ENCODE measurements at regions not wholly inside any gene's neighbourhood (a gene's known extent, or its start where the extent isn't known, plus 50 kb on each side); places are given as distances from the start of the nearest gene placed in this dataset.

DNA sequence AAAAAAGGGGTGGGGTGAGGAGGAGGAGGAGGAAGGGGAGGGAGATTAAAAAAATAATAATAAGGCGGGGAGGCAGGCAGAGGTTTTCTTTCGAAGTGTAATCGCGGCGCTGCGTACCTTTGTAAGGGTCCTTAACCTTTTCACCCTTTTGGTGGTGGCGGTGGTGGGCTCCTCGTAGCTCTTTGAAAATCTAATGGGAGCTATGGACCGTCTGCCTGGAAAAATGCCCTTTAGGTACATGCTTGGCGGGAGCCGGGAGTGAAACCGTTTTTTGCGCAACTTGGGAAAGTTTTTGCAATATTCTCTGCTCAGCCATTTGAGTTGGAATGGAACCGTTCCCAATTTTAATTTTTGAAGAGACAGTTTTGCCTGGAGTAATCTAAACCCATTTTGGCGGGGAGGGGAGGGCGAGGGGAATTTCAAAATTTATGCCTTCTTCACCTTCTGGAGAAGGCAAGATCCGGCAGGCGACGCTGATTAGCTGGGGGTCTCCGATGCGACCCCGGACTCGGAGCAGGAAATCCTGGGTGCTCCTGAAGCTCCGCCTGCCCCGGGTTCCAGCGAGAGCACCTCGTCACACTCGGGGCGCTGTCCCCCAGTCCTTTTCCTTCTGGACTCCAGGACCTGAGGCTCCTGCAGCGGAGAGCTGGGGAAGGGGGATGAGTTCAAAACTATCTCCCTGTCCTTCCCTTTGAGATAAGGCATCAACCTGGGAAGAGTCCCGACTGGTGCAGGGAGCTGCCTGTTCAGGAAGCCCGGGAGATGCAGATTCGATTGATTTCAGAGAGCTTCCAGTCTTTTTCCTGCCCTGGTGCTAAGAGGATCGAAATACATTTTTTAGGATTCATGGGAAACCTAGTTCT, 74.6 kb upstream of the TBX5 start:
- H3K36me3 Mint-ChIP-seq (ENCODE audit: insufficient read depth): no peaks in the 10 kb centered on the region
- H3K9me3 Mint-ChIP-seq (ENCODE audit: low read depth): no peaks in the 10 kb centered on the region
- peak overlapping the region; percentile 66 for H3K4me3 Mint-ChIP-seq (ENCODE audit: low read depth)
- H3K4me1 Mint-ChIP-seq (ENCODE audit: low read depth): peaks cover 6% of the 10 kb centered on the region
- H3K27me3 Mint-ChIP-seq: peaks cover 78% of the 10 kb centered on the region
- TF ChIP-seq, protein P1, sequence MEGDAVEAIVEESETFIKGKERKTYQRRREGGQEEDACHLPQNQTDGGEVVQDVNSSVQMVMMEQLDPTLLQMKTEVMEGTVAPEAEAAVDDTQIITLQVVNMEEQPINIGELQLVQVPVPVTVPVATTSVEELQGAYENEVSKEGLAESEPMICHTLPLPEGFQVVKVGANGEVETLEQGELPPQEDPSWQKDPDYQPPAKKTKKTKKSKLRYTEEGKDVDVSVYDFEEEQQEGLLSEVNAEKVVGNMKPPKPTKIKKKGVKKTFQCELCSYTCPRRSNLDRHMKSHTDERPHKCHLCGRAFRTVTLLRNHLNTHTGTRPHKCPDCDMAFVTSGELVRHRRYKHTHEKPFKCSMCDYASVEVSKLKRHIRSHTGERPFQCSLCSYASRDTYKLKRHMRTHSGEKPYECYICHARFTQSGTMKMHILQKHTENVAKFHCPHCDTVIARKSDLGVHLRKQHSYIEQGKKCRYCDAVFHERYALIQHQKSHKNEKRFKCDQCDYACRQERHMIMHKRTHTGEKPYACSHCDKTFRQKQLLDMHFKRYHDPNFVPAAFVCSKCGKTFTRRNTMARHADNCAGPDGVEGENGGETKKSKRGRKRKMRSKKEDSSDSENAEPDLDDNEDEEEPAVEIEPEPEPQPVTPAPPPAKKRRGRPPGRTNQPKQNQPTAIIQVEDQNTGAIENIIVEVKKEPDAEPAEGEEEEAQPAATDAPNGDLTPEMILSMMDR (IDR thresholded peaks at IDR 0.05; ENCODE audit: unreplicated experiment): no peak
- no peak for DNase-seq (ENCODE audit: low spot score, unreplicated experiment)
- no peak overlapping the region for H3K27ac Mint-ChIP-seq

- H3K27me3 Mint-ChIP-seq: peaks cover 85% of the 10 kb centered on the region
- TF ChIP-seq, protein P1 (IDR thresholded peaks at IDR 0.05; ENCODE audit: unreplicated experiment): no peak
- no peak for DNase-seq (ENCODE audit: low spot score, unreplicated experiment)
- H3K4me3 Mint-ChIP-seq (ENCODE audit: low read depth): peak overlapping the region; percentile 66
- H3K9me3 Mint-ChIP-seq (ENCODE audit: low read depth): no peaks in the 10 kb centered on the region
- H3K27ac Mint-ChIP-seq: peak overlapping the region; percentile 78
- peaks cover 6% of the 10 kb centered on the region for H3K4me1 Mint-ChIP-seq (ENCODE audit: low read depth)
- no peaks in the 10 kb centered on the region for H3K36me3 Mint-ChIP-seq (ENCODE audit: insufficient read depth)
These were observed 73.9 kb upstream of the TBX5 start for GRCh38 chr12:114479831-114480230.

DNA sequence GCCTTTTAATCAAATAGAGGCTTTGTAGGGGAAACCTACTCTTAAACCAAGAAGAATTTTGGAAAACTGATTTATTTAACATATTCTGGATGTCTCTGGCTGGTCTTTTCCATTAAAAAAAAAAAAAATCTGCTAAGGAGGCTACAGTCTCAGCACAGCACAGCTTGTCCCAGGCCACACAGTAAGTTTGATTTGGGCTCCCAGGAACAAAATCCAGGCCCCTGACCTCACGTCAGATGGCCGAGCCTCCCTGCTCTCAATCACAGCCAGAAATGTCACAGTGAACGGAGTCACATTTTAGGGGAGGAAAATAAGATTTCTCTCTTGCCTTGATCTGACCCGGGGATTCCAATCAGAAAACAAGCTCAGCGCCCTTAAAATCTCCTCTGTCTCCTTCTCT, 72.9 kb upstream of the TBX5 start:
- DNase-seq (ENCODE audit: low spot score, unreplicated experiment): no peak
- H3K27ac Mint-ChIP-seq: no peak overlapping the region
- TF ChIP-seq, protein P1 (IDR thresholded peaks at IDR 0.05; ENCODE audit: unreplicated experiment): no peak
- no peaks in the 10 kb centered on the region for H3K36me3 Mint-ChIP-seq (ENCODE audit: insufficient read depth)
- H3K9me3 Mint-ChIP-seq (ENCODE audit: low read depth): no peaks in the 10 kb centered on the region
- peaks cover 6% of the 10 kb centered on the region for H3K4me1 Mint-ChIP-seq (ENCODE audit: low read depth)
- no peak overlapping the region for H3K4me3 Mint-ChIP-seq (ENCODE audit: low read depth)
- H3K27me3 Mint-ChIP-seq: peaks cover 86% of the 10 kb centered on the region

DNA sequence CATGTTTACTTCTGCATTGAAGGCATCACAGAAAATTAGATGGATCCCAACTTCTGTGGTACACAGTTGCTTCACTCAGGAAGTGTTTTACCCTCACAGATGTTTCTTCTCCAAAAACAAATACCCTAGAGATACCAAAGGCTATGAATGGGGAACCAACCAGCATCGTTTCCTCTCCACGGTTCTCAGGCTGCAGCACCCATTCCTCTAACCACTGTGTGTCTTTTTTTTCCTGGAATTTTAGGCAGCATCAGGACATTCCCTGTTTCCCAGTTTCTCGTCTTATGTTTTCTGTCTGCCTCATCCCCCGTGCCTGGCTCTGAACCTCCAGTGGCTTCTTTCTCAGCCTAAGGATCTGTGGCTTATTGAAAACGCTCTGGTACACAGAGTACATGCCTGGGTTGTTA, 72.0 kb upstream of the TBX5 start:
- H3K4me3 Mint-ChIP-seq (ENCODE audit: low read depth): no peak overlapping the region
- H3K4me1 Mint-ChIP-seq (ENCODE audit: low read depth): peaks cover 6% of the 10 kb centered on the region
- H3K36me3 Mint-ChIP-seq (ENCODE audit: insufficient read depth): no peaks in the 10 kb centered on the region
- H3K27ac Mint-ChIP-seq: no peak overlapping the region
- DNase-seq (ENCODE audit: low spot score, unreplicated experiment): no peak
- TF ChIP-seq, protein P1 (IDR thresholded peaks at IDR 0.05; ENCODE audit: unreplicated experiment): no peak
- peaks cover 85% of the 10 kb centered on the region for H3K27me3 Mint-ChIP-seq
- no peaks in the 10 kb centered on the region for H3K9me3 Mint-ChIP-seq (ENCODE audit: low read depth)

DNA sequence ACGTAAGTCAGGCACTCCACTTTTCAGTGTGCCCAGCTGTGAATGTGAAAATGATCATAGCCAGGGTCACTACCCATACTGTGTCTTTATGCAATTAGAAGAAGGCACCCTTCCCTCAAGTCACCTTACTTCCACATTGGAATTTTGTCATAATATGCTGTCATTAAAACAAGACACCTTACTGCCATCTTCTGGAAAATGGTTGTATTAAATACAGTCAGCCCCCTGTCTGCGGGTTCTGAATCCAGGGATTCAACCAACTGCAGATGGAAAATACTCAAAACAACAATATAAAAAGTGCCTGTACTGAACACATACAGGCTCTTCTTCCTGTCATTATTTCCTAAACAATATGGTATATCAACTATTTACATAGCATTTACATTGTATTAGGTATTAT, 70.2 kb upstream of the TBX5 start:
- DNase-seq (ENCODE audit: low spot score, unreplicated experiment): no peak
- Mint-ChIP-seq H3K27ac (no peak overlapping the region), H3K9me3 (ENCODE audit: low read depth) (no peaks in the 10 kb centered on the region), H3K36me3 (ENCODE audit: insufficient read depth) (no peaks in the 10 kb centered on the region), H3K27me3 (peaks cover 80% of the 10 kb centered on the region), H3K4me3 (ENCODE audit: low read depth) (no peak overlapping the region), H3K4me1 (ENCODE audit: low read depth) (peaks cover 6% of the 10 kb centered on the region)
- TF ChIP-seq, protein P1 (IDR thresholded peaks at IDR 0.05; ENCODE audit: unreplicated experiment): peak; percentile 49

Data from progenitor cell of endocrine pancreas (in vitro differentiated cells).